ENCODE measurements at regions not wholly inside any gene's neighbourhood (a gene's known extent, or its start where the extent isn't known, plus 50 kb on each side); places are given as distances from the start of the nearest gene placed in this dataset.
"Not testable (repeated sequence)": the region's sequence is repeated elsewhere in the genome, so short reads cannot be mapped to it uniquely, and the experiment has no call there.

DNA sequence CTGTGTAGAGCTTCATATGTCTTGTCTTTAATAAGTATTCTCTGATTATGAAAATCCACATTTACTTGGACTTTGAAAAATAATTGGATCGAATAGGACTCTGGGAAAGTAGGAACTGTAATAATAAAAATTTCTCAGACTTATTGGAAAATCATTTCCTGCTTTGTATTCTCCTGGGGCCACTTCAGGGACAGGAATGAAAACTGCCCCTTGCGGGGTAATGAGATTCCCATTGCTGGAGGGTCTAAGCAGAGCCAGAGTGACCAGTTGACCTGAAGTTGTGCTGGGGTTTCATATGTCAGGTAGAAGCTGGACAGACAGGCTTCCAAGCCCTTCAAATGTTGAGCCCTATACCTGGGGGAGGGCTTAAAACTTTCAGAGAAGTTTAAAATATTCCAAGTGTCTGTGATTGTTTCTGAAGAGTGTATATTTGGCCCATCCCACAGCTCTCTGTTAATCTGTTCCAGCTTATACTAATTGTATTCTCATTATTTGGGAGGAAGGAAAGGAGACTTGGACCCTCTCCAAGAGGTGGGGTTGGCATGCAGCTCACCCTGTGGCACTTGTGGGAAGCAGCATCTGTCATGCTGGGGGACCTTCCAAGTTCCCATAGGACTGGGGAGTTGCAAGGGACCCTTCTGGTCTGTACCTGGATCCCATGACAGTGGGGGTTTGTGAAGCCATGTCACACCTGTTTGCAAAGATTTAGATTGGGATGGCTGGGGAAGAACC, 268.7 kb upstream of the ATP5MC3 start:
- no peak for DNase-seq

DNA sequence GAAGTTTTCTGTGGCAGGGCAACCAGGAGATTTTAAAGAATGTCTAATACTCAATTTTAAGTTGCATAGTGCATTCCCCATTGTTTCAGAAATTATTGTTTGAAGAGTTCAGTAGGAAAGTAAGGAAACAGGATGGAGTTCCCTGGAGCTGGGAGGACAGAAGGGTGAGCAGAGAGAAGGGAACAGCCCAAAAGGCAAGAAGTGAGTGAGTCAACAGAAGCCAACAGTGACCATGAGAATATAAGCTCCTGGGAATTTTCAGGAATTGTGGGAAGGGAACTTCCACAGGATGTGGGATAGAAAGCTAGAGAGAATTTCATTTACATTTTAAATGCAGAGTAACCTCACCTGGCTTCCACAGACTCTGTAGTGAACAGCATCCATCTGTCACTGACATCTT, 268.1 kb upstream of the ATP5MC3 start:
- no peak for DNase-seq

DNA sequence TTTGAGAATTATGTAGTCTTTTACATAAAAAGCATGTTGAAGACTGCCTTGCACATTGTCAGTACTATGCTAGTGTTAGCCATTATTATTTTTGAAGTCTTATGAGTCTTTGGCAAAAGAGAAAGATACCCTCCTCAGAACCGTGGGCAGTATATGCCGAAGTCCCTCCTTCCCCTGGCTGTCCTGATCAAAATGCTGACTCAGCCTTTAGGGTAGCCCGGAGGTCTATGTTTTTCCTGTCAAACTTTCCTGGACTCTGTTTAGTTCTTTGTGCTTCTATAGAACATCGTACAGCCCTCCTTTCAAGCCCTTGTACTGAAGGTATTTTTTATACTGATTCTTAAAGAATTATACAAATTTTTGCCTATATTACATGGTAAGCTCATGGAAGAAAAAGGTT, 264.7 kb upstream of the ATP5MC3 start:
- no peak for DNase-seq

DNA sequence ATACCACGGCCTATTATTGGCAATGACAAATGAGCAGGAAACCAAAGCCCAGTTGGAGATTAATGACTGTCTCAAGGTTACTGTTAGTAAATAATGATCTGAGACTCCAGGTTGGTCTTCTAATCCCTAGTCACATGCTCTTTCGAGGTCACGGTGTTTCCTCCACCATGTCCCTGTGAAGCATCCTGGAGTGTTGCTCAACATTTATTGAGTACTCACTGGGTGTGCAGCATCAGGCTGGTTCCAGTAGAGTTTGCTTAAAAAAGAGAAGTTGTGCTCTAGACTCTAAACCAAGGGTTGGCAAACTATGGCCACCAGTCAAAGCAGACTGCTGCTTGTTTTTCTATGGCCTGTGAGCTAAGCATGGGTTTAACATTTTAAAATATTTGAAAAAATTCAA, 263.8 kb upstream of the ATP5MC3 start:
- no peak for DNase-seq

DNA sequence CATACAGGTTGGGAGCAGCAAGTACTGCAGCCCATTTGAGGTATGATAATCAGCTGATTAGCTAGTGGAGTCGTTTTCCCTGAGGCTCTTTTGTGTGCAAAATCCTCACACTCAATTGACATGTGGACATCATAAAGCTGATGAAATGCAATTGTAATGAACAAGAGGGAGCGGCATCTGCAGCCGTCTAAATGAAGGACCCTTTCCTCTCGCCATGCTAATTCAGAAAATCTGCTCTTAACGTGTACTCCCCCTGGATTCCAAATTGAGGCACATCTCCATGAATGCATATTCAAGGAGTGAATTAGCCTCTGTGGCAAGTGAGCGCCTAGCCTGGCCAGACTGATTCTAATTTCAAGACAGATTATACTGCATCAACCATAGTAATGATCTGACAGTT, 260.9 kb upstream of the ATP5MC3 start:
- no peak for DNase-seq

DNA sequence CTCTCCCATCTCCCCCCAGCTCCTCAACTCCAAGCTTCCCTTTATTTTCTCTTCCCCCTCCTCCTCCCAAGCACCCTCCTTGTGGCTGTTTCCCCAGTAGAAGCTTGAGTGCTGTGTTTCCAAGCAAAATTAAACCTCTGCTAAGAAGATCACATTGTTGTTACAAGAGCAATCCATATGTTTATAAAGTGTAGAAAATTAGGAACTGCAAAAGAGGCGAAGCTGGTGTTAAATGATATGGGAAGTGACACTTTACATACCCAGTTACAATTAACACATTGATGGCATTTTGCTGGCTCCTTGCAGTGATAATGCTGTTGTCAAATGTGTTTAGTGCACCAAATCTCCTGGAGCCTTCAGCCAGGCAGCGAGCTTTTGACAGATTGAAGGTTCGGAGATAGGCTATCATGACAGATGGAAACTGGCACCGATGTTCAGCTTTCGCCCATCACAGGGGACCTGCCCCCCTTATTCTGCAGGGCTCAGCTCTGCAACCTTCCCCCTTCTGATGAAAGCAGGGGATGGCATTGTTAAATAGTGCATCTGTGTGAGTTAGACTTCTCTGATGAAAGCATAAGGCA, 259.8 kb upstream of the ATP5MC3 start:
- DNase-seq, result no peak

DNA sequence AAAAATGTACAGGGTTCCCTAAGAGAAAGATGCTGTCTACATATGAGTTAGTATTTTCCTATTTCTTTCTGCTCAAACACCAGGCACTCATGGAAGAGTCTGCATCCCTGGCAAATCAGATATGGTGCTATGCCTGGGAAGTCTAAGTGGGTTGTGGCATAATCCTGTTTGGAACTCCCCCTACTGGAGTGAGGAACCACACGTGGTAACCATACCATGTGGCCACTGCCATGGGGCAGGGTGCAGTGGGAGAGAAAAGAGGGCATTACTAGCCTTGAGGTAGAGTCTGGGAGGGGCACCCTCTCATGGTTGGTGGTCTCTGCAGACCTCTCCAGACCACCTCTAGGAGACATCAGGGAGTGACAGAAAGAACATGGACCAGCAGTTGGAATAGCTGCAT, 257.9 kb upstream of the ATP5MC3 start:
- DNase-seq, result no peak

DNA sequence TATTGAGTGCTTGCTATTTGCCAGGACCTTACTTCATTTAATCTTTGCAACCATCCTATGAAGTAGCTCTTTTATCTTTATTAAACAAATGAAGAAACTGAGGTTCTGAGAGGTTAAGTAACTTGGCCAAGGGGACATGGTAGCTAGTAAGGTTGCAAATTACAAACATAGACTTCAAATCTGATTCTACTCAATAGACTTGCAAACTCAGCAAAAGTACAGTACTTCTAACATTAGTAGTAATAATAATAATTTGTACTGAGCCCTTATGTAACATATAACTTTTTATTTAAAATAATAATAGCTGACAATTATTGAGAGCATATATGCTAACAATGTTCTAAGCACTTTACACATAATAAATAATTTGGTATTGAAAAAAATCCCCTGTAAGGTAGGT, 255.7 kb upstream of the ATP5MC3 start:
- no peak for DNase-seq

DNA sequence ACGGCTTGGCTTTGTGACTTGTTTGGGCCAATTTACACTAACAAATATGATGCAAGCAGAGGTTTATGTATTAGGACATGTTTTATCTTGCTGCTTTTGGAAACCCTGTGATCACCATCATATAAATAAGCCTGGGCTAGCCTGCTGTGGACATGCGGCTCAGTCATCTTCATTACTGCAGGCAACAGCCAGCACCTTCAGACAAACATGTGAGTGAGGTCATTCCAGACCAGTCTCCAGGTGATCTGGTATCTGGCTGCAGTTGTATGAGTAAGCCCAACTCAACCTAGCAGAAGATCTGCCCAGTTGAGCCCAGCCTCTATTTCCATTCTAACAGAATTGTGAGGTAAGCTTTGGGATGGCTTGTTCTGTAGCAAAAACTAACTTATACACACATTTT, 254.6 kb upstream of the ATP5MC3 start:
- no peak for DNase-seq

DNA sequence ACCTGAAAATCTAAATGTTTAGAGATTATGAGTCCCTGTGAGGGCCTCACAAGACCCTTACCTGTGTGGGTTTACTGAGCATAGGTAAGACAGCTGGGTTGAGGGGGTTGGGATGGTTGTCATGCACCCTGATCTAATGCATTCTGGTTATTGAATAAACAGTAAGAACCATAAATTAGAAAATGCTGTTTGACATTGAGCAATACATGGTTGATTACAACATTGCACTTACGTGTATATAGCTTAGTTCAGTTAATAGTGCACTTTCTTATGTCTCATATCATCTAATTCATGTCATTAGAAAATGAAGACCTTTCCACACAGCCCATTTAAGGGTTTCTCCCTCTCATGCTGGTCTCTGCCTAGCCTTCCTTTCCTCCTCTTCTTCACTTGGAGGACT, 253.5 kb upstream of the ATP5MC3 start:
- peak in 1 of 2 donors; percentile 40 for DNase-seq

DNA sequence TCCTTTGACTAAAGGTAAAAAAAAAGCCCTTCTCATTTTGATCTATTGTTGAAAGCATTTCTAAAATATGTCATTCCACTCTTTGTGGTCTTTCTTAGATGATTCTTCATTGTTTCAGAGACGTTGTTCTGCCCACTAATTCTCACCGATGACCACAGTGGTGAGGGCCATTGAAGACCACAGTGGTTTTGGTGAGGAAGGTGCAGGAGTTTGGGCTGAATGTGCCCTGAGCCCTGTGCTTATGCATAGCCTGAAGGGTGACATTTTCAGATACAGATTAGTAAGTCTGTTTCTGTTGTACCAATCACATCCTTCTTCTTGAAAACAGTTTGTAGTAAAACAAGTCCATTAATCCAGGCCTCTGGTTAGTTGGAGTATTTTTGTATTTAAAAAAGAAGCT, 251.3 kb upstream of the ATP5MC3 start:
- no peak for DNase-seq

DNA sequence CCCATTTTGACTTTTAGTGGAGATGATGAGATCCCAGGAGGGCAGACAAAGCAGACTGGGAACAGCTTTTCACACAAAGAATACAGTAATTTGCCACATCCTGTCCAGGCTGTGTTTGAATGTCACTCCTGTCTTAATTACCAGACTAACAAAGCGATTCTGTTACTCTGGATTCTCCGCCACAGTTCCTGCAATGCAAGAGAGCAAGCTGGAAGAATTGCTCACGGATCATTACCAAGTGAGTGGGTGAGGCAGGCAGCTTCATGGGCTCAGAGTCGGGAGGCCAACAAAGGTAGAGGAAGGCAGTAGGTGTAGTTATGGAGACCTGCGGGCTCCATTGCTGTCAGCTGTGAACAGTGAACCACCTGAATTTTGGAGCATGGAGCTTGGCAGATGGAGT, 250.5 kb upstream of the ATP5MC3 start:
- DNase-seq, result no peak

DNA sequence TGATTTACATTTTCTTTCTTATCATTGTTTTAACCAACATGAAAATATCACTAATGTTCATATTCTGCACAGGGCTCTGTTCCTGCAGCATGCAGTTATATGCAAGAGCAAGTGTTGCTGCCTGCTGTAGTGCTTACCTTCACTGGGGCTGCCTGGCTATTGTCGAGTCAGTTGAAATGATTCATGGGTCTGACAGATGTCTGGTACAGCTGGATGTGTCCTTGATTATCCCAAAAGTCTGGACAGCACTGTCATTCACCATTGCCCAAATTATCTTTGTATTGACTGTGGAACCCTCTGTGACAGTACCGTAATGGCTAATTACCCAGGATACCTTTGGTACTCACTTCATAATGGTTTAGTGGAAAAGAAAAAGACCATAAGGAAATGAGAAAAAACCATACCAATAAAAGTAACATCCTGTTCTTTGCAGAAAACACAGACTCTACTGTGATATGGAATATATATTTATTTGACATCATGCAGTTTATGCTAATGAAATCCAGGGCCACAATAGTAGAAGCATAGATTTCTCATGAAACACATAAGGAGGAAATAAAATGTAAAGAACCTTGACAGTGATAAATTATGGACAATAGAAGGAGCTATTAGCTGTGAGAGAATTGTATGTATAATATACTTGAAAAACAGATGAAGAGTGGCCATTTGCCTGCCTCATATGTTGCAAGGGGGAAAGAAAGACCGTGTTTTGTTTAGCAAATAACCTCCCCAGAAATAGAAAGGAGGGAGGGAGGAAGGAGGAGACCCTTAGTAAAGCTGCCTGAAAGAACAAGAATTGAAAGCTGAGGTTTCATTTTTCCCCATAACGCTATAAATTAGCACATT, 249.8 kb upstream of the ATP5MC3 start:
- DNase-seq, result no peak

DNA sequence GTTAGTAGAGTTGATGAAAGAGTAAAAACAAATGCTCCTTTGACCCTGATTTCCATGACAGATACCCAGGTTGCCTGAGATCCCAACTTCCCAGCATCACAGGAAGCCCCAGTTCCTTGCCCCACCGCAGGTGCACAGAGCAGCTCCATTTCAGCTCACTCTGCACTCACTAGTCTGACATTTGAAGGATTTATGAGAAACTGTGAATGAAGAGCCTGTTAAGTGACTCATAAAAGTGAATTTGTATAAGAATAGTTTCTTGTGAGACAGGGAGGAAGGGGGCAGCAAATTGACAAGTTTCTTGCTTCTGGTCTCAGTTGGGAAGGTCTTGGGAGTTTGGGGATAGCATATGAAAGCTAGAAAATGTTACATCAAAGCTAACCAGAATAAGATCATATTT, 248.7 kb upstream of the ATP5MC3 start:
- DNase-seq, result no peak

DNA sequence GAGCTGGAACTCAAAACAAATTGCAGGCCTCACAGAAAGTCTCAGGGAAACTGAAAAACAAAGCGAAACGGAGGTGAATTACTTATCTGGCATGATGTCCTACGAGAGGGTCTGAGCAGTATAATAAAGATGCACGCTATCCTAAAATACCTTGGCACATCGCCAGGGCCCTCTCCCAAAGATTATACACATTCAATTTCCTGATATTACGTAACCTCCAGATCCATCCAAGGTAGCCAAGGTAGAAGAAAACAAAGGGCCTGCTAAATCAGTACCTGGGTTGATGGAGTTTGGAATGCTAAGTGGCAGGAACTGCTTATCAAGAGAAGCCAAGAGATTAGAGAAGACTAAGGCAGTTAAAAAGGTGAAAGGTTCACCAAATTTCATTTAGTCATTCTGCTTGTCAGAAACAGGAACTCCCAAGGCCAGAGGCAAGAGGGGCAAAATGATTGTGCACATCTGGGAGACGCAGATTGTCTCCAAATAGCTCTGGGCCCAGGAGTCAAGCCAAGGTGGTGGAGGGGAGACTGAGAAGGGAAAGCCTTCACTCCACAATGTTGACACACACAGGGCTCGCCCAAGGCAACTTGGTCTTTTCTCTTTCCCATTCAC, 236.8 kb upstream of the ATP5MC3 start:
- DNase-seq, result no peak

DNA sequence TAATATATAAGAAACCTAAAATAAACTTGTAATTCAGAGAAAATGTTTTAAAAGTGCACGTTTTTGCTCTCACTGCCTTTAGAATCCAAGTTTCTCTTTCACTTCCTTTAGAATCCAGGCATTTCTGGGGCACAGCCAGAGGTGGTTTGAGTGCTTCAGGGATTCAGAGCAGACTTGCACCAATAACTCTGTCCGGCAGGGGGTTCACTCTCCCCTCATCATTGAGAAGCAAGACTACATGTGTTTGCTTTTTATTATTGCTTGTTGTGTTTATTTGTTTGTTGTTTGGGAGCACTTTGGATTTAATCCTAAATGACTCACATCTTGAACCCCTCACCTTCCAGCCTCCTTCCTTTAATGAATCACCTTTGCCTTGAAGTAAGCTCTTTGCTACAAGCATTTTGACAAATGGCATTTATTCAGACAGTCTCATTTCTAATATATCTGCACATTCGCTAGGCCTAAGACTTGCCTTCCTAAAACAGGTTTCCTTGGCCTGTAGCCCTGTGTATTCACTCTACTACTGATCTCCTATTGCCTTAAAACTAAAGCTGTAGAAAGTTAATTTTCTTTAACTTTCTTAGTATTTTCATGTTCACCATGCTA, 233.5 kb upstream of the ATP5MC3 start:
- DNase-seq, result peak; percentile 57 to 73

DNA sequence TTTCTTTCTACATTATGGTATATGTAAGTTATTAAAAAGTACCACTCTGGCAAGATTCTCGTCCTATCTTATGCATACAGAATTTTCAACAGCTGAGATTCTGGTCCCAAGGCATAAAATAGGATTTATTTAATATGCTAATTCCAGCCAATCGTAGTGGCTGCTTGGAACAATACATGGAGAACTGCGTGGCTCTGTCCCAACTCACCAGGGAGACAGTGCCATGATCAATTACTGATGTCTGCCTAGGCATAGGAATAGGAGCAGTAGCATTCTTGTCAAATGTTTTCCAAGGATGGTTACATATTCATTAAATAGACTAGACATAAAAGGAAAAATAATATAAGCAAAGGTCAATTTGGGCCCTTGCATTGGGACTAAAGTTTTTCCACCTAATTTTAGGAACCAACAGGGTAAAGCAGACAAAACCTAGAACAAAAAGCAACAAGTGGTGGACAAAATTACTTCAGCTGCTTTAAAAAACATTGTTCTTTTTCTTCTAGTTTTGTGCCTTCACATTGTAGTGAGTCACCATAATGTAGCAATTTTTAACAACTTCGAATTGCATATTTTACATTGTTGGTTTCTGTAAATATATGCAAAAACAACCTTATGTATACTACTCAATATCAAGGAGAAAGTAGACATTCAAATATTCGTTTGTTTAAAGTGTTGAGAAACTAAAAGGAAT, 232.8 kb upstream of the ATP5MC3 start:
- no peak for DNase-seq

DNA sequence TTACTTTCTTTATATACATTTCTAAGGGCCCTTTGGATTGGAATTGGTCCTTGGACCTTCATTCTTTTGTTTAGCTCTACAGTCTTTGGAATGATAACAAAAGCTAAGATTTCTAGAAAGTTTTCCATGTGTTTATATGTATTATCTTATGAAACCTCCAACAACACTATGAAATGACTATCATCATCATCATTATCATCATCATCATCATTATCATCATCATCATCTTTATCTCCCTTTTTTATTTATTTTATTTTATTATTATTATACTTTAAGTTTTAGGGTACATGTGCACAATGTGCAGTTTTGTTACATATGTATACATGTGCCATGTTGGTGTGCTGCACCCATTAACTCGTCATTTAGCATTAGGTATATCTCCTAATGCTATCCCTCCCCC, 229.4 kb upstream of the ATP5MC3 start:
- not testable (repeated sequence) for DNase-seq

DNA sequence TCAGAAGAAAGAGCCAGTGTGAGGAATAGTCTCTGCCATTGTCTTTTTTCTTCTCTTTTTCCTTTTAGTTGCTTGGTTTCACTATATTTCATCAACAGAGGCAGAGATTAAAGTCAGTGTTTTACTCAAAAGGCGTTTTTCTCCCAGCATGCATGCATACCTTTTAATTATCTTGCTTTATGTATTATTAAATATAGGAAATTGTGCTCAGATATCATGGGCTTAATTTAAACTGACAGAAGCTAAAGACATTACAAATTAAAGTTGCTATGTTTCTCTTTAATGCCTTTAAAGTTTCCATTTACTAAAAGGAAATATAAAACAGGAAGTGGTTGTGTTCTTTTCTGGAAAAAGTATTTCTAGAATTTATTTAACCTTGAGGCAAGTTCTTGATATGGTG, 223.3 kb upstream of the ATP5MC3 start:
- no peak for DNase-seq

DNA sequence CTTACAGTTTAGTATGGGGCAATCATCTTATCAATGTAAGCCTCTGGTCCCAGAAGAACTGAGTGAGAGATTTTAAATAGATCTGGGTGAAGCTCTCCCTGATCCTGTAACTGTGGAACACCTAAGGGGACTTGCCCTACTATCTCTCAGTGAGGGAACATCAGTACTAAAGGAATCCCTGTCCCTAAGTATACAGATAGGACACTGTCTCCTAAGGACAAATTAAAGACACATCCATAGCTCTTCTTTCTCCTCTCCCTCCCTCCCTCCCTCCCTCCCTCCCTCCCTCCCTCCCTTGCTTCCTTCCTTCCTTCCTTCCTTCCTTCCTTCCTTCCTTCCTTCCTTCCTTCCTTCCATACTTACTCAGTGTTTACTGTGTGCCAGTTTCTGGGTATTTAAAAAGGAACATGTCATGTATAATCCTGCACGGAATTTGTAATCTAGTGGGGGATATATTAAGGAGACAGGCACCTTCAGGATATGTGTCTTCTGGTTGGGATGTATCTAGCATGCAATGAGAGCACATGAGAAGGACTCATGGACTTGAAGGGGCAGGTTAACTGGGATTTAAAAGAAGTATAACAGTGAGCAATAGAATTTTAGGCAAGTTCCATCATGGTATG, 222.2 kb upstream of the ATP5MC3 start:
- no peak for DNase-seq

DNA sequence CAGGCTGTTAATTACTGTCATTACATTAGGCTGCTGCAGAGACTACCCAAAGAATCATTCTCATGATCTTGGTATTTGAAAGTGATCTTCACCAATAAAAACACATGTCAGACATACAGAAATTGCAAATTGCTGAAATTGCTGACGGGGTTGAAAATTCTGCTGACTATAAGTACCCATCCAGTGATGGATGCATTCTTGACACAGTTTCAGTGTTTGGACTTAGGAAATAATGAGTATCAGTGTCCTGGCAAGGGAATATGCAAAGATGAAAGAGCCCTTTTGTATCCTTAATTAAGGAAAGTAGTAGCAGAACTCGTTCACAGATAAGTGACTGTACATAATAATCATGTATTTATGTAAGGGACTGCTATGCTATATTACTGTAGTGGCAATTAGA, 221.1 kb upstream of the ATP5MC3 start:
- no peak for DNase-seq

DNA sequence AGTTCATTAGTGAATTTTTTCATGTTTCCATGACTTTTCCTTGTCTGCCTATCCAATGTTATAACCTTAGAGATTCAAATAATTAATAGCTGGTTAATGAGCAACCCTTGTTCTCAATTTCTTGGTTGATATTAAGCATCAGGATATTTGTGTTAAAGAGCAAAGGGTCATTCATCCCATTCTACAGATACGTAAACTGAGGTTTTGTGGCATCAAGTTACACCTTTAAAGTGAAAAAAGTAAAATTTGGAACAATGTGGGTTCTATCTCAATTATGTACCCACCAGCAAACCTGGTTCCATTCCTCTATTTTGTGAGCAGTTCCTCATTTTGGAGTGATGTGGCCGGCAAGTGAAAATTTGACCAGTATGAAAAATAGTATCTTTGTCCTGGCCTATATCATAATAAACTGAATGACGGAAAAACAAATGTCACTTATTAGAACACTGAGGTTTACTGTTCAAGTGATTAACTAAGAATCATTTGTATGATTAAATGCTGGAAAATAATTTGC, 220.5 kb upstream of the ATP5MC3 start:
- no peak for DNase-seq

All from inflammatory macrophage treated with lipopolysaccharide for 1 hour (primary cell).